ENCODE measurements at regions not wholly inside any gene's neighbourhood (a gene's known extent, or its start where the extent isn't known, plus 50 kb on each side); places are given as distances from the start of the nearest gene placed in this dataset.
"Not testable (repeated sequence)": the region's sequence is repeated elsewhere in the genome, so short reads cannot be mapped to it uniquely, and the experiment has no call there.

DNA sequence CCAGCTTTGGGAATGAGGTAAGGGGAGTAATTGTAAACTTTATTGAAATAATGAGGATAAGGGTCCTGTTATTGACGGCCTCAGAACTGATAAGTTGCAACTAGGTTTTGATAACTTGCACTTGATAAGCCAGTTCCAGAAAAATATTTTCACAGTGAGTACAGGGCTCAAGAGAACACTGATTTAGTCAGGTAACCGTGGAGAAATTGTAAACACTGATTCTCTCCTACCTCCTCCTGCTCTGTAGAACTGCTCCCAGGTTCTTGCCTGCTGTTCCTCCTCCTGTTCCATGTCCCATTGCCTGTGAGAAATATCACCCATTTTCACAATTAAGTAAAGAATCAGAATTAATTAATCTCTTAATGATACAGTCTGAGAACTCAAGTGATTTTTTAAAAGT, 55.0 kb upstream of the CXXC4 start:
- DNase-seq: no peak

DNA sequence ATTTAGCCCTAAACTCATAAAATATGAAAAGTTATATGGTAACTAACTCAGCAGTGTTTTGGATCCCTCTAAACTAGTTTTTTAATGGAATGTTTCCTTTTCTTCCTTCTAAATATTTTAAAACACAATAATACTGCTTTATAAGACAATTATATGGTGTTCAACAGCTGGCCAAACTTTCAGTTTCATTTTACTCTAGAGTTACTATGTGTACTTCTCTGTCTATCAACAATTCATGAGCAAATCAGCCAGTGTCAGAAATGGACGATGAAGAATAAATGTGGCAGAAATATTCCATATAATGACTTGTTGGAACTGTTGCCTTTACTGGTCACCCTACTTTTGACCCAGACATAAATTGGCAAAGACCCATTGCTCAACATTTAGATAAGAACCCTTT, 64.8 kb upstream of the CXXC4 start:
- DNase-seq: no peak

GRCh38 chr4:104571341-104571740, 76.6 kb upstream of the CXXC4 start:
- no peak for DNase-seq

DNA sequence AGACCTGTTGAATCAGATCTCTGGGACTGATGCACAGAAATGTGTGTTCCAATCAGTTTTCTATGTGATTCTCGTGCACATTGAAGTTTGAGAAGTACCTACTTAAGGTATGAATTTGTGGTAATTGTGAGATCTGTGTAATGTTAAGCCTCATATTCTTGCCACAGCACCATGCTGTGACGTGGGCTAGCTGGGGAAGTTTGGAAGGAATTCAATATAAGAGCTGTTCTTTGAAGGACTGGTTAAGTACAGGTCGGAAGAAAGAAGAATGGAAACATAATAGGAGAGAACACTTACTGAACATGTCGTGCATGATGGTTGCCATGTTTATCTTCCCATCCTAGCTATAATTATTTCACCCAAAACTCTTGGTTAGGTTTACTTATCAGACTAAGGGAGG, 79.7 kb upstream of the CXXC4 start:
- DNase-seq: no peak

DNA sequence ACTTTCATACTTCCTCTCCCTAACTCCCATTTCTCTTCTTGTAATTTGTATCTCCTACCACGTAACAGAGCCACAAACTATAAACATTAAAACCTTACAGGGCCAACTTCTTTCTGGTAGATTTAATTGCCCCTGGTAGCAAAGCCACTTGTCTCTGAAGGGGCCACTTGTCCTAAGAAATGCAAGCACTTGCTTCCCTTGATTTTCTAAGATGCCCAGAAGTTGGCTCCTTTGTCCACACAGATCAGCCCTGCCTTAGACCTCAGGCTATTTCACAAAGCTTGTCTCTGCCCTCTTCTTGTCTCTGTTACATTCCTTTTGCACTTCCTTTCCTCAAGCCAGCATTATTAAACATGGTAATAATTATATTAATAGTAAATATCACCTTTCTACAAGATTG, 80.6 kb upstream of the CXXC4 start:
- DNase-seq: no peak

DNA sequence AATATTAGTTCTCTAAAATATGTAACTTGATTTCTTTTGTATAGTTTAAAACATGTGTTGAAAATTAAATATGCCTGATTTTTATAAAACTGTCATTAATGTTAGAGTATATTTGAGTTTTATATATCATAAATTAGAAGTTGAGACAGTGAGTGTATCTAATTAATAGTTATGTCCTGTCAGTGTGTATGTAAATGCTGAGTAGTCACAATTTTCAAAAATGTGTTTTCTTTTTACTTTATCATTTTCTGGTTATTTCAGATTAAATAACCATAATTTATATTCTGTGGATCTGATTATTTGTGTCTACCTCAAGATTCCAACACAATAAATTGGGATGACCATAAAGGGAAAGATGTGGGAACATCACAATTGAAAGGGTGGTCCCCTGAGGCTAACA, 82.7 kb upstream of the CXXC4 start:
- DNase-seq: no peak

GRCh38 chr4:104581476-104581875, 86.8 kb upstream of the CXXC4 start:
- DNase-seq: not testable (repeated sequence)

- DNase-seq: not testable (repeated sequence)
These were observed 87.4 kb upstream of the CXXC4 start for GRCh38 chr4:104582056-104582455.

GRCh38 chr4:104589264-104589868, 94.7 kb upstream of the CXXC4 start:
- no peak for DNase-seq

DNA sequence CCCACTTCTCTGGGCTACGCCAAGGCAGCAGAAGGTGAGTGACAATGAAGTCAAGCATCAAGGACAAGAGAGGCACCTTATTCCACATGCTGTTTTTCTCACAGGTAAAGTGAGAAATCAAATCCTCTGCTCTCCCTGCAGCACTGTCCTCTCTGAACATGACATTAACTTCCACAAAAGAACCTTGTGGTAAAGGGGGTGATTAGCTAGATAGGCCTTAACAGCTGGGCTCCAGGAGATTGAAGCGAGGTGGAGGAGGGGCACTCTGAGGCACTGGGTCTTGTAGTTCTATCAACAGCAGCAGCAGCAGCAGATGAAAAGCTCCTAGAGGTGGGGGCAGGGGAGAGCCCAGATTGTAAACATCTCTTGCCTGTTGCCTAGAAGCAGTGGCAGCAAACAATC, 96.8 kb upstream of the CXXC4 start:
- no peak for DNase-seq

GRCh38 chr4:104592183-104592582, 97.5 kb upstream of the CXXC4 start:
- DNase-seq: no peak

DNA sequence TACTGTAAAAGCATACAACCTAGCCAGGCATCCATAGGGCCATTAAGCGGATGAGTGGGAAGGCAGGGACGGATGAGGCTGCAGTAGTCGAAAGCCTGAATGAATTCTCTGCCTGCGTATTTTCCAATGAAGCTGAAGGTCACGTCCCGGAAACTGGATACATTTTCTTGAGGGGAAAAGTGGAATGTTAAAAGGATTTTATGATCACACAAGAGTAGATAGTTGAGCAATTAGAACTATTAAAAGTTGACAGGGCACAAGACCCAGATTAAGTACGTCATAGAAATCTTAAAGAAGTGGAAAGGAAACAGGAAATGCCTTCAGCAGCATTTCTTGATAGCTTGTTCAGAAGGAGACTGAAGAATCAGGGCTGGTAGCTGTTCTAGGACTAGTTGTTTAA, 98.3 kb upstream of the CXXC4 start:
- no peak for DNase-seq

- no peak for DNase-seq
These were observed 101.5 kb upstream of the CXXC4 start for GRCh38 chr4:104596189-104596588.

DNA sequence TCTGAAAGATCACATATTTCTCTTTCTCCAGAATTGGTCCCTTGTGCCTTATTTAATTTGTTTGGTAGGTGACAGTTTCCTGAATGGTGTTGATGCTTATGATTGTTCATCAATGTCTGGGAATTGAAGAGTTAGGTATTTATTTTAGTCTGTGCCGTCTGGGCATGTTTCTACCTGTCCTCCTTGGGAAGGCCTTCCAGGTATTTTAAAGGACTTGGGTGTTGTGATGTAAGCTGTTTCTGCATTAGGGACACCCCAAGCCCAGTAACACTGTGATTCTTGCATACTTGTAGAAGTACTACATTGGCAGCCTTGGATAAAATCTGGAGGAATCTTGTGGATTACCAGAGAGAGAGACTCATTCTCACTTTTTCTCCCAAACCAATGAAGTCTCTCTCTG, 120.8 kb upstream of the CXXC4 start:
- no peak for DNase-seq

GRCh38 chr4:104615926-104616325, 121.2 kb upstream of the CXXC4 start:
- DNase-seq: no peak

- DNase-seq: no peak
These were observed 121.7 kb upstream of the CXXC4 start for GRCh38 chr4:104616401-104616820.

DNA sequence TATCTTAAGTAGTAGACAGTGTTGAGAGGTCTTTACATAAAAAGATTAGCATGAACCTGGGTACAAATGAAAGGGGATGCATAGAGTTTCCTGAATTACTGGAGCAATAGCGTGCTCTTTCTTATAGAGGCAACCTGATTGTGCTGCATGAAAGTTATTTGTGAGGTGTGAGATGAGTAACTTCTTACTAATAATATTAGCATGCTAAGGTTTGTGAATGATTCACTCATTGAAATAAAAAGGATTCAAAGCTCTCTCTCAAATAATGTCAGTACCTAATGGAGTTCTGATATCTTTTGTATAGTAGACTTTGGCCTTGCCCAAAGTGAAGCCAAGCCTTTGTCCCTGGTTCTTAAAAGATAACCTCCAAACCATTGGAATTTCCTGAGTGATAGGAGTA, 131.0 kb upstream of the CXXC4 start:
- no peak for DNase-seq

DNA sequence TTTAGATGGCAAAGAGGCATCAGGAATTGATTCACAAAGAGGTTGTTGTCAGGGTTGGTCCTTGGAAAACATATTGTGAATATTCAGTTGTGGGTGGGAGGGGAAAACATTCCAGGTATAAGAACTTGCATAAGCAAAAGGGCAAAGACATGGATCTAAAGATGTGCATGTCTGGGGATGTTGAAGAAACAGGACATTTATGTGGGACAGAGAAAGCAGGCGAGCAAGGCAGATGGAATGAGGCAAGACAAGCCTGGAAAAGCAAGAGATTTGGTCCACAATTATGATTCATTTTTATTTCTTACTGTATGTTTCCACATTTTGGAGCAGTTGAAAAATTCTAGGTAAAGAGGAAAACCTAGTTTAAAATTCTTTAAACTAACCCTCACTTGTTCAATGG, 134.9 kb upstream of the CXXC4 start:
- no peak for DNase-seq

- no peak for DNase-seq
These were observed 135.6 kb upstream of the CXXC4 start for GRCh38 chr4:104630272-104630671.

DNA sequence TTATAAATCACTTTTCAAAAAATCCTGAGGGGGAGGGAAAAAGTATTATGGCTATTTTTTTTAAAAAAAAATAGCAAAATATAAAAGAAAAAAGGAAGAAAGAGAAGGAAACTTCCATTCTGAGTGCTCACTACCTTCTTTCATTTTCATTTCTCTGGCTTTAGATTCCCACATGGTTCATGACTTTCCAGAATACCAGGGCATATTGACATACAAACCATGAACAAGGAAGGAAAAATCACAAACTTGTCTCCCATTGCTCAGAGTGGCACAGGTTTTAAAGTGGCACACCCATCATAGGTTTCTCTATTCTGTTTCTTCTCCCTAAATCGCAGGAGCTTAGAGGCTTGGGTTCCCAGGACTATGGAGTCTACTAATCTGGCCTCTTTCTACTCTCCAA, 136.3 kb upstream of the CXXC4 start:
- DNase-seq: no peak

- DNase-seq: no peak
These were observed 146.7 kb upstream of the CXXC4 start for GRCh38 chr4:104641418-104641817.

GRCh38 chr4:104642521-104642920, 147.8 kb upstream of the CXXC4 start:
- no peak for DNase-seq

- no peak for DNase-seq
These were observed 149.1 kb upstream of the CXXC4 start for GRCh38 chr4:104643805-104644204.

GRCh38 chr4:104649631-104650030, 154.9 kb upstream of the CXXC4 start:
- no peak for DNase-seq

DNA sequence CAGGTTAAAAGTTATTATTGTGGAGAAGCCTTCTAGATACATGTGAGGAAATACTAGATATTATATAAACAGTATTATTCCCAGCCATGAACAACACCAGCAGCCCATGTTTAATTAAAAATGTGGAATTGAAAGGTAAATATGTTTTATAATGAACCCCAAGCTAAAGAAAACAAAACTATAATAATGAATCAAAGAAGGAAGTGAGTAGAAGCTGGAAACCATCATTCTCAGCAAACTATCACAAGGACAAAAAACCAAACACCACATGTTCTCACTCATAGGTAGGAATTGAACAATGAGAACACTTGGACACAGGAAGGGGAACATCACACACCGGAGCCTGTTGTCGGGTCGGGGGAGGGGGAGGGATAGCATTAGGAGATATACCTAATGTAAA, 167.6 kb upstream of the CXXC4 start:
- DNase-seq: not testable (repeated sequence)

DNA sequence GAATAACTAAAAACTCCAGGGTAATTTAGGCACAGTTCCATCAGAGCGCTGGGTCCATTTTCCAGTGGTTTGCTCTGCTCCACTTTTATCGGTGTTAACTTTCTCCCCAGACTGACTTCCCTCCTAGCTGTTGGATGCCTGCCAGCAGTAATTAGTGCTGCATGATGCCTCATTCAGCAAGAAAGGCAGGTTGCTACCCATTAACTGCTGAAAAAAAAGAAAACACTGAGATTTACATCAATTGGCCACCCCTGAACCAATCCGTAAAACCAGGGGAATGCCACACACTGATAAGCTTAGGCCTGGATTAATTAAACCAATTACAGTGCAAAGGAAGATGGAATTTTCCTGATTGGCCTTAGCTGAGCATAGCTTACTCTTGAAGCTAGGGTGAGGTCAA, 182.4 kb upstream of the CXXC4 start:
- no peak for DNase-seq

Measured in DMS 273 treated with DMSO at 0.1 percent for 48 hours (cell line).